K562 (cell line): ENCODE measurements at regions not wholly inside any gene's neighbourhood (a gene's known extent, or its start where the extent isn't known, plus 50 kb on each side); places are given as distances from the start of the nearest gene placed in this dataset.
"Not testable (repeated sequence)": the region's sequence is repeated elsewhere in the genome, so short reads cannot be mapped to it uniquely, and the experiment has no call there.

Experiments used
- GATA2 ChIP-seq: sonication (generic); formaldehyde crosslinking; IDR thresholded peaks from 2 replicates; pipeline ENCODE4 v1.4.0; 2020; ENCODE audit warnings: mild to moderate bottlenecking, missing genetic modification reagents
- NR3C1 ChIP-seq: sonication (generic); formaldehyde crosslinking; IDR thresholded peaks from 2 replicates; pipeline ENCODE4 v1.8.1; 2022; ENCODE audit warnings: missing genetic modification reagents
- POLR2AphosphoS5 ChIP-seq: IDR thresholded peaks from 2 replicates; pipeline ENCODE4 v1.6.1; 2011; ENCODE audit warnings: mild to moderate bottlenecking, low read depth, low read length, moderate library complexity; ENCODE audit not compliant: control insufficient read depth, insufficient read depth
- SP2 ChIP-seq: IDR thresholded peaks from 2 replicates; pipeline ENCODE4 v1.6.1; 2011; ENCODE audit warnings: mild to moderate bottlenecking, low read depth, low read length, moderate library complexity; ENCODE audit not compliant: poor library complexity, severe bottlenecking; ENCODE audit errors: extremely low read depth

DNA sequence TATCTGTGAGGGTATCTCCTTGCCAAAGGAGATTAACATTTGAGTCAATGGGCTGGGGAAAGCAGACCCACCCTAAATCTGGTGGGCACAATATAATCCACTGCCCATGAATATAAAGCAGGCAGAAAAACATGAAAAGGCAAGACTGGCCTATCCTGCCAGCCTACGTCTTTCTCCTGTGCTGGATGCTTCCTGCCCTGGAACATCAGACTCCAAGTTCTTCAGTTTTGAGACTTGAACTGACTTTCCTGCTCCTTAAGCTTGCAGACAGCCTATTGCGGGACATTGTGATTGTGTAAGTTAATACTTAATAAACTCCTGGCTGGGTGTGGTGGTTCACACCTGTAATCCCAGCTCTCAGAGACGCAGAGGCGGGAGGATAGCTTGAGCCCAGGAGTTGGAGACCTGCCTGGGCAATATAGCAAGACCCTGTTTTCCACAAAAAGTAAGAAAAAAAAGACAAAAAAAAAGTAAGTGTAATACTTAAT is 52.4 kb downstream of the PPIAL4D start:
- not testable (repeated sequence) for TF ChIP-seq SP2; POLR2AphosphoS5; NR3C1 (CRISPR knock-in tag); GATA2
